Activated CD4-positive, alpha-beta T cell treated with anti-CD3 and anti-CD28 coated beads for 24 hours (primary cell): ENCODE measurements at regions not wholly inside any gene's neighbourhood (a gene's known extent, or its start where the extent isn't known, plus 50 kb on each side); places are given as distances from the start of the nearest gene placed in this dataset.

ENCODE experiments used
- DNase-seq, 2 donors: peaks; one replicate each; pipeline ENCODE4 v3.0.0-alpha.2; 2020; ENCODE audit warnings: low read depth in 2 of 2

DNA sequence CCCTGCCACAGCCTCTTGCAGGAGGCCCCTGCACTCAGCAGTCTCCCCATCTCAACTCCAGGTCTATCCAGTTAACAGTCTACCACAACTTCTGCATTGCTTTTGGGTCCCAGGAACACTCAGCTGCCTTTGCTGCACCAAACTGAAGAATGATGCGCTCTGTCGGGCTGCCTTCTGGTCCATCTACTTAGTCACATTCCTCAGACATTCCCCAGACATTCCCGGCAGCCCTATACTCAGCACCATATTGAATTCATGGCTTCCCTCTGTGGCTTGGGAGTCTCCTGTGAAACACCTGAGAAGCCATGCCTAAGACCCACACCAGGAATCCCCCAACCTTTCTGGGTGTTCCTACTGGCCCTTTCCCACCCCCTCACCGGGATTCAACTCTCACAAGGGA lies 99.6 kb upstream of the COL21A1 start:
- DNase-seq: no peak

DNA sequence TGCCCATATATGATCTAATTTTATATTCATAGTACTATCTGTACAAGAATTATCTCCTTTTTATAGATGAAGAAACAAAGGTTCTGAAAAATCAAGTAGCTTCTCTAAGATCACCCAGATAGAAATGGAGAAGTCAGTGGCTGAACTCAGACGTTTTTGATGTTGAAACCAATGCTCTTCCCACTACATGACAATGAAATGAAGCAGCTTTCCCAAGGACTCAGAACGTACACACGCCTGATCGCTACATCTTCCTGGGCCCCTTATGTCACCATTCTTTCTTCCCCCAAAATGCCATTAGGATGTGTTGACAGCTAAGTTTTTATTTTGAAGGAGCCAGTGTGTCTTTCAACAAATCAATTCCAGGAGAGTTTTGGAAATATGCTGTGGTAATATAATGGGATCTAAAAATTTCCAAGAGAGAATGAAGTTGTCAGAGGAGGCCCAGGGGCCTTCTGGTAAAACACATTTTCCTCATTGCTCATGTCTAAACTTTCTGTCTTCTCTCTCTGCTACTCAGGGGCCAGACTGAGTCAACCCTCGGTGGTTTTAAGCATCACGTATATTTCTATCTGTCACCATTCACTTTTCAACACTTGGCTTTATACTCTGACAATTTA lies 98.1 kb upstream of the COL21A1 start:
- DNase-seq: no peak

DNA sequence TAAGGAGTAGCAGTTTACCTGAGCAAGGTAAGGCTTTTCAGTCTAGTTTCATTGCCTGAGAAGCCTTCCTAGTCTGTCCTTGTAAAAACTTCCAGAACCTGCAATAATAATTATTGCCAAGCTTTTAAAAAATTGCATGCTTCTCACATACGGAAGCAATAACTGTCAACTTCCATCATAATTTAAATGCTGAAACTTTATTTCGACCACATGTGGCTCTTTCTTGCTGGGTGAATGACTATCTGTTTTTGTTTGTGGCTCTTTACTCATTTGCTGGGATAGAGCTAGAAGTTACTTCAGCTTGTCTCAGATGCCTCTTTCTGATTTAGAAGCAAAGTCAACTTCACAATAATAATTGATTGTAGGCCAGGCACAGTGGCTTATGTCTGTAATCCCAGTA lies 95.9 kb upstream of the COL21A1 start:
- no peak for DNase-seq

DNA sequence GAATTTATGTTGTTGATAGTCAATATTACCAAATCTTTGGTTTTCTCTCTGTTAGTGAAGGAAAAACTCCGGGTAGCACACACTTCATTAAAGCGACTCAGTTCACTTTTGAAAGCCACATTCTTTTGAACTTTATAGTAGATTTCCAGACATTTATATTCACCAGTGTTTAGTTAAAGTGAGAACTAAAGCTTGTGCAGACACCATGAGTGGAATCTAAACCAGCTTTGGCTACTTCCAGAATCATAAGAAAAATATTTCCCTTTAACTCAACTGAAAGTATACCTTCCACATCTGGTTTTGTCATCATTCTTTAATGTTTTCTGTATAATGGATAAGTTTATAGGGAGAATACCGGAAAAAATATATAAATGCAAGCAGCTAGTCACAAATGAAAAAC lies 92.1 kb upstream of the COL21A1 start:
- DNase-seq: no peak

DNA sequence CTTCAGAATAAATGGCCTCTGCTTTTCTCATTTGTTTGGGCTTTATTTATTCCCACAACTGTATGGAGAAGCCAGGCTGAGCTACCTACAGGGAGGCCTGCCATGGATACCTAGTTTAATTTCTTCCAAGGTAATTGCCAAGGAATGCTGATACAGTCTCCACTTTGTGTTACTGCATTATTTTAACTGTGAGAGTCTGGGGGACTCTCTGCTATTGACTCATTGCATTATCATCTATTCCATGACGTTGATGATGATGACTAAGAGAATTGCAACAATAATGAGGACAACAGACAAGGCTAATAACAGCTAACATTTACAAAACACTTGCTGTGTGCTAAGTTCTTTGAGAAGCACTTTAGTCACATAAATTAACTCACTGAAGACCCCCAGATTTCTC lies 88.3 kb upstream of the COL21A1 start:
- no peak for DNase-seq

DNA sequence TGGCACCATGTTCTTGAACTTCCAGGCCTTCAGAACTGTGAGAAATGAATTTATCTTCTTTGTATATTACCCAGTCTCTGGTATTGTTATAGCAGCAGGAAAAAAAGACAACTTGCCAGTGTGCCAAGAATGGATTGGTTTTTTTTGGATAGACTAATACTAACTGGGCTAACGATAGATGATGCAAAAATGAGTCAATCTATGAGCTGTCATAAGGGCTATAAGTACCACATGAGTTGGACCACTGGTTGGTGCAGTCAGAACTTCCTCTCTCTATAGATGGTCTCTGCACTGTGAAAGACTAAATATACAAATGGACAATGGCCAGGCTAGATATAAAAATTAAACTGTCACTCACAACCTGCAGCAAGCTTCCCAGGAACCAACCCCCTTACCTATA lies 87.6 kb upstream of the COL21A1 start:
- DNase-seq: no peak

DNA sequence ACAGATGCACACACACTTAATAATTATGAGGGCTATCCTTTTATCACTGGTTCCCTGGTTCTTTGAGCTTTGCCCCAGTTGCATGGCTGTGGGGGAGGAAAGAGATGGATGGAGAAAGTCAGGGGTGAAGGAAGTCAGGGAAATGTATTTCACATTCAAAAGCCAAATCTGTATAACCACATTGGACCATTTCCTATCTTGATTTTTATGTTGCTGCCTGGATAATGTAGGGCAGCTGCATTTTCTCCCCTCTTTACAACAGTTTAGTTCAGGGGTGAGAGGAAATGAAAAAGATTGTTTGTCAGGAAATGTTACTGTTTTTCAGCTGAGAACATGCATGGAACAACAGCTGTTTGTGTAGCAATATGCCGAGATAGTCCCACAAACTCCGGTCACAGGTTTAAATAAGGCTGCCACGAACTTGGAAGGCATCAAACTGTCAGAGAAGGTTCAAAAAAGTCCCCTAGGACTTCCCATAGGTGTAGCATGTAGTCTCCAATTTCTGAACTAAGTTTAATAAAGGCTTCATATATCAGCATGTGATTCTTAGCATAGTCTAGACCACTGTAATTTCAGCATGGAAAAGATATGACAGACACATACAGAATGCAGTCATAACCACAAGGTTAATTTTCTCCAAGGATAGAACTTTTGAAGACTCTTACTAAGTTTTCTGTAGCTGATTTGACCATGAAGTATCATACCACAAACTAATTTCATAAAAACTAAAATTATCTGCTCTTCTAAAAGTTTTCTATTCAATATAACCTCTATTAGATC lies 82.1 kb upstream of the COL21A1 start:
- no peak for DNase-seq

DNA sequence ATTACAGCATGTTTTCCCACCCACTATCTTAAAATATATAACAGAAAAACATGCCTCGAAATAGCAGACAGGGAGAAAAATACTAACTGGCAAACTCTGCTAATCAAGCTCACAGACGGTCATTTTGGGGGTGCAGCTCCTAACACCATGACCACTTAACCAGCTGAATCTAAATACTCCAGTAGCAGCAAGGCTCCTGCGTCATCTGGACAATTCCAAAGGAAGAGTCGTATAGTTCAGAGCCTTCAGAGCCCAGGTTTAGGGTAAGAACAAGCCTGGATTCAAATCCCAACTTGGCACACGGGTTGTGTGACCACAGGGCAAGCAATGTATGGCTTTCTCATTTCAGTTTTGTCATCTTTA lies 81.3 kb upstream of the COL21A1 start:
- DNase-seq: no peak

DNA sequence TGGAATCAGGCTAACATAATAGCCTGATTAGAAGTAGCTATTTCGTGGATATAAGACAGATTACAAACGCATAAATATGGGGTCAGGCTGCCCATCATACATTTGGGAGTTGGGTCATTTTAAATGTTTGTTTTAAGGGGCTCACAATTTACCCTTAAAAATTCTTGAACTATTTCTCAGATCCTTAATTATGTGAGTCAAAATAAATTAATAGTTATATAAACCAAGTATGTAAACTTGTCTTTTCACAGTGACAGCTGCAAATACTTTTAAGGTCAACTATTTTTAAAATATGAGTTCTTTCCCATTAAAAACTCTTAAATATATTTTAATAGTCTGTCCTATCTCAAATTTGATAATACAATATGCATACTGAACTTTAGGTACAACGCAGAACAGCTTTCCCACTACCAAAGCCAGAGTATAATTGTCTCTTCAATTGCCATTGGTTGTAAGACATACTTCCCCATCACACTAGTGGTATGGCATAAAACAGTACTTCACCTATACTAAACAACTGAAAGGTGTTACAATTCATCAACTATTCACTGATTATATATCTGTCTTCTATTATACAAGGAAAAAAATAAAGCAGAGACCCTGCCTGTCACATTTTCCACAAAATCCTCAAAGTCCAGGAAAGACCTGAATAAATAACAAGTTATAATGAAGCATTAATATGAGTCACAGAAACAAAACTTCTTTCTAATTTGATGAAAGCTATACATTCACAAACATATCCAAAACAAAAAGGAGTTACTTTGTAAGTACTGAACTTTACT lies 80.8 kb upstream of the COL21A1 start:
- DNase-seq: no peak

DNA sequence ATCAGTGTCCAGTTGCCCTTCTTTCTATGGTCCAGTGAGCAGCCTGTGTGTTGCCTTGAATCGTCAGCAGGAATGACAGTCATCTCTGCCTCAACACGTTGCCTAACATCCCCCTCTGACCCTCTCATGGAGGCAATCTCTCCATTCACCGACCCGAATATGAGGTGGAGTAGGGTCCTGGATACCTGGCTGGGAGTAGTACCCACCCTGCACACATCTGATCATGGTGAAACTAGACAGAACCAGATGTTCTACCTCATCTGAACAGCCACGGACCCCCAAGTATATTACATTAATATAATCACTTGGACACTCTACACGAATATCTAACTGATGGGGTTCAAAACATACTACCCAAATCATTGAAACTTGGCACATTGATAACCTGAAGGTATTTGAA lies 77.0 kb upstream of the COL21A1 start:
- no peak for DNase-seq

DNA sequence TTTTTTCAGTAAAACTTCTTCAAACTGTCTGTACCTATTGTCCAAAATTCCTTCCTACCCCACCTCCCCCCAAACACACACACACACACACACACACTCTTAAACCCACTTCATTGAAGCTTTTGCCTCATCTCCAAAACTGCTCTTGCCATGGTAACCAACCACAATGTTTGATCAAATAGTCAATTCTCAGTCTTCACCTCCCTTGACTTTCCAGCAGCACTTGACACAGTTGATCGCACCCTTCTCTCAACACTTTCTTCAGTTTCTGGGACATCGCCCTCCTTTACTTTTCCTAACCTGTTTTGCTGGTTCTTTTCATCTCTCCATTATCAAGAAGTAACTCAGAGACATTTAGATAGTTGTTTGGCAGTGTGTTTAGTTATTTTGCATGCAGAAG lies 71.5 kb upstream of the COL21A1 start:
- no peak for DNase-seq

DNA sequence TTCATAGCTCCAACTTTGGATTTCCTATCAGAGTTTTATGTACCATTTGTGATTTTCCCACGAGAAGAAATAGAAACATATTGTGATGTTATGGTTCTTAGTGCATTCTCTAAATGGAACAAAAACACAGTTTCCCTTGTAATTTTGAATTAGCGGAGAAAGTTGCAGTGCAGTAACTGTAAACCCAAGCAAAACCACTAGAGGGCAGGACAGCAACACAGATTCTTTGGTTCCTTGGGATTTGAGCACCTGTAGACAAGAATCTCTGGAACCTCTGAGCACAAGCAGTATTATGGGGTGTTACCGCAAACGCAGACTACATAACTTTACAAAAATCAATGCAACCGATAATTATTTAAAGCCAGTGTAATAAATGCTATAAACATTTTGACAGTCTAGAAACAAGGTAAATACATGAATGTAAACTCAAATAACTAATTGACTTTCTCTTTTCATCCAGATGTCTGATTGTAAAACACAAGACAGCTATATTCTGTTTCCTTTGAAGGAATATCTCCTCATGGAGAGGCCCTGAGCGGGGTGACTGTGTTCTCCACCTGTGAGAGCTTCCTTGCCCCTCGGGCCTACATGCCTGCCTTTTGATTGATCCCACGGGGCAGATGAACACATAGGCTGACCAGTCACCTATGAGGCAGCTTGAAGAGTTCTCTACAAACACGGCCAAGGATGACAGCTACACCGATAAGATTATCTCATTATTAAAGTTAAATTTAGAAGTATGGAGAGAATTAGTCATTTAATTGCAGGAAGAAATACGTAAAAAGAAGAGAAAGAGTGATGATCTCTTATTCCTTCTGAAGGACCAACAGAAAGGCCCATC lies 67.5 kb upstream of the COL21A1 start:
- no peak for DNase-seq

DNA sequence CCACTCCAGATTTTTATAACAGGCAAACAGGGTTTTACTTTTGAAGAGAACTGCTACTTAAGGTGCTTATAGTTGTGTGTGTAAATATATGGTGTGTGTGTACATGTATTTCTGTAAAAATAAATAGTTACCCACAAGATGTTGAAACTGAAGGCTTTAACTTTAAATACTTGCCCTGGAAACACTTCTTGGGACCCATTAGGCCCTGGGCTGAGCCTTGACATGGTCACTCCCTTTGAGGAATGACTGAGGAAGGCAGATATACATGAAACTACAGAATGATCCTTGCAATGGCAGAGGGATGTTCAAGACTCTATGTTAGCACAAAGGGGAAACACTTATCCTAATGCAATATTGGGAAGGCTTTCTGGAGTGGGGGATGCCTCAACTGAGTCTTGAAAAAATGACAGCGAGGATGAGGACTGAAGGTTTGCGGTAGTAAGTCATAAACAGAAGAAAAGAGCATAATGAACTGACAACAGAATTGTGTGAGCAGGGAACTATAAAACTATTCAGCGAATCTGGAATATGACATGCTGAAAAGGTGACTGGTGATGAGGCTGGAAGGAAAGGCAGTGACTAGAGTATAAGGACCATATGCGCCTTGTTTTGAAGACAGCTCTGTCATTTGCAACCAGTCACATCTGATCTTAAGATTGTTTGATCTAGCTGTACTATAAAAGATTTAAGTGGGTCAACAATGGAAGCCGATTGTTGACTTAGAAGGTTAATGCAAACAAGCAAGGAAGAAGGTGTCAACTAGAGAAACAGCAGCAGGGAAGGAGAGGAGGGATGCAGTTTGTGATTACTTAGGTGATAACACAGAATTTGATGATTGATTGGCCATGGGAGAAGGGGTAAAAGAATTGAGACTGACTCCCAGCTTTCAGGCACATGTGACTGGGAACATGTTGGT lies 64.4 kb upstream of the COL21A1 start:
- no peak for DNase-seq

DNA sequence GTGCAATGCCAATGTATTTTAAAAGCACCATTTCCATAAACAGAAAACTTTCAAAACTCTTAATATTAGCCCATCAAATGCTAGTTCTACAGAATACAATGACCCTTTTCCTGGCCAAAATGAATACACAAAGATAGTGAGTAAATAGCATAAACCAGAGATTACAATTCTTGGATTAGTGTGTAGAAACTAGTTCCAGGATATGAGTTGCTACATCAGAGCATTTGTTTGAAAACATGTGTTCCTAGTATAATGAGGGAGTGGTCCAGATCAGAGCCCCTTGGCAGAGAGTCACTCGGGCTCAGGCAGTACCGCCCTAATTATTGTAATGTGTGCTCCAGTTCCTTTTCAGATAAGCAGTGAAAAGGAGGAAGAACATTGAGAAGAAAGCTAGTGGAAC lies 63.7 kb upstream of the COL21A1 start:
- no peak for DNase-seq

DNA sequence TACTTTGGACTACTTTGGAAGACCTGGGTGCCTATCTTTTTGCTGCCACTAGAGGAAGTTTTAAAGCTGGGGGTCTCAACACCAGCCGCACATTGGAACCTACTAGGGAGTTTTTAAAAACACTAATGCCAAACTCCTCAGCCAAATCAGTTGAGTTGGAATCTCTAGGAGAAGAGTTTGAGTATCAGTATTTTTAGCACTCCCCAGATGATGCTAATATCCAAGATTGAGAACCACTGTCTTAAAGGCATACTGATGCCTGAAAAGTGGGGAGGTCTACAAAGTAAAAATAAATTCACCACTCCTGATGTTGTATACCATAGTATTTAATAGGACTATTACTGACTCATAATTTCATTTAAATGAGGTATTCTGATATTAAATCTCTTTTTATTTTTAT lies 62.9 kb upstream of the COL21A1 start:
- no peak for DNase-seq

DNA sequence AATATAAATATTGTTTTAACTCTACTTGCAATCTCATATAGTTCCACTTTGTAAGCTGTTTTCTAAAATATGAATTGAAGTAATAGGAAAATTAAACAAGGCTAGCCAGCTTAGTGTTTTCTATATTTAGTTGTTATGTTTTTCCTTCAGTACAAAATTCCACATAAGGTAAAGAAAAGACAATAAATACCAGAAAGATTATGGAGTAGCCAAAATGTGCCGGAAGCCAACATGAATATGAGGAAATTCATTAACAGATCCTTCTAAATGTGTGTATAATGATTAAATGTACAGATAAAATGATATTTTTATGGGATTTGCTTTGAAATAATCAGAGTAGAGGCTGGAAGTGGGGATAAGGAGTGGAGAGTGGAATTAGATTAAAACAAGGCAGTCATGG lies 52.5 kb upstream of the COL21A1 start:
- no peak for DNase-seq

DNA sequence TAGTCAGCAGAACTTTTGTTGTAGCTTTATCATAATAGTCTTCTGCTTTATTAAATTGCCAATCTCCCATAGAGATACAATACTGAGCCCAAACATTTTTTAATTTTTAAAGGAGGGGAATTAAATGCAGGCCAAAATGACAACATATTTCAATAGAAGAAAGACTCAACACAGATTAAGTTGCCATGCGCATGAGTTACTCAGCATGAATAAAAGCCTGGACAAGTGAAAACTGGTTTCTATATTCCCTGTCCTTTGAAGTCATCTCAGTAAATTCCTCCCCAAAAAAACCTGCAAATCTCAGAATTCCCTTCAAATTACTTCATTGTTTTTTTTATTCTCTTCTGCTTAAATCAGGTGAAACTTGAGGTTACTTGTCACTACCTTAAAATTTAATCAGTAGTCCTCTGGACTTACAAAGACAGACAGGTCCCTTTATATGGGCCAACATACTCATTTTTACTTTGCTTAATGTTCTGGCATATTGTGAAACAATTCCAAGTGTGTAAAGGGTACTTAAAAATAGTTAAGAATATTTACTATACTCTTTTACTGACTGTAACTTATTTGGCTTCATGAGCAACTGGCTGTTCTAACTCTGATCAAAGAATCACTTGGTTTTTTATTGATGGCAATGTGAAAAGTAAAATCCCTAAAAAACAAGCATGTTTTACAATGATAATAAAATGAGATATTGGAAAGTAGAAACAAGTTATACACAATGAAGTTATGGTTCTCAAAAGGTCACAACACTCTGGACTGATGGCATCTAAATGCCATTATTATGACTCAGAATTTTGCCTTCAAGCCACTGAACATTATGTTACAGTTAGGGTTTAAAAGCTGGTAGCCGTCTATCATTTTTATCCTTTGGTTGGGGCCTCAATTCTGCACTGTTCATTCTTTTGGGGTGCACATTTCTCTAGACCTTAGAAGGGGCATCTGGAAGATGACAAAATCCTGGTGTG lies 49.9 kb upstream of the COL21A1 start:
- DNase-seq: no peak
